Endodermal cell (in vitro differentiated cells): ENCODE measurements at regions not wholly inside any gene's neighbourhood (a gene's known extent, or its start where the extent isn't known, plus 50 kb on each side); places are given as distances from the start of the nearest gene placed in this dataset.

Experiments
- DNase-seq: peaks from one replicate; pipeline ENCODE4 v3.0.0-alpha.2; 2017
- H3K27ac ChIP-seq: 2 replicates; pipeline ENCODE4 v1.5.1; 2013; ENCODE audit warnings: mild to moderate bottlenecking, low read depth, low read length, moderate library complexity
- H3K27me3 ChIP-seq: 2 replicates; pipeline ENCODE4 v1.6.1; 2013; ENCODE audit warnings: mild to moderate bottlenecking, low read length, moderate library complexity; ENCODE audit not compliant: insufficient read depth, control insufficient read depth, poor library complexity, severe bottlenecking
- H3K36me3 ChIP-seq: 2 replicates; pipeline ENCODE4 v1.7.0; 2013; ENCODE audit warnings: mild to moderate bottlenecking, low read length, moderate library complexity; ENCODE audit not compliant: control insufficient read depth, insufficient read depth
- H3K4me1 ChIP-seq: one replicate; pipeline ENCODE4 v1.7.0; 2013; ENCODE audit warnings: low read length; ENCODE audit not compliant: control insufficient read depth, insufficient read depth
- H3K4me3 ChIP-seq: 2 replicates; pipeline ENCODE4 v1.5.1; 2013; ENCODE audit warnings: mild to moderate bottlenecking, low read length, moderate library complexity
- H3K9ac ChIP-seq: 2 replicates; pipeline ENCODE4 v1.6.1; 2013; ENCODE audit warnings: mild to moderate bottlenecking, low read length, moderate library complexity; ENCODE audit not compliant: poor library complexity, severe bottlenecking; ENCODE audit errors: extremely low read depth
- H3K9me3 ChIP-seq: 2 replicates; pipeline ENCODE4 v1.6.1; 2013; ENCODE audit warnings: mild to moderate bottlenecking, low read length, moderate library complexity; ENCODE audit not compliant: control insufficient read depth
- H3K27ac Mint-ChIP-seq: 2 replicates; pipeline ENCODE4 v1.8.0; 2020; ENCODE audit warnings: mixed read lengths
- H3K27me3 Mint-ChIP-seq: 2 replicates; pipeline ENCODE4 v1.8.0; 2021; ENCODE audit warnings: mild to moderate bottlenecking, mixed read lengths; ENCODE audit not compliant: insufficient read depth
- H3K36me3 Mint-ChIP-seq: 2 replicates; pipeline ENCODE4 v1.8.0; 2020; ENCODE audit warnings: low read depth, mixed read lengths
- H3K4me1 Mint-ChIP-seq: 2 replicates; pipeline ENCODE4 v1.8.0; 2020; ENCODE audit warnings: mixed read lengths
- H3K4me3 Mint-ChIP-seq: 2 replicates; pipeline ENCODE4 v1.8.0; 2020; ENCODE audit warnings: mild to moderate bottlenecking, moderate library complexity, mixed read lengths
- H3K9me3 Mint-ChIP-seq: 2 replicates; pipeline ENCODE4 v1.8.0; 2020; ENCODE audit warnings: mild to moderate bottlenecking, mixed read lengths
- CTCF ChIP-seq: fragments of 200-600 bp; sonication (generic); conservative IDR thresholded peaks from 2 replicates; pipeline ENCODE4 v1.5.0; 2021; ENCODE audit warnings: antibody characterized with exemption, mild to moderate bottlenecking
- WGBS, 2 experiments: methylation state at CpG; one replicate each; pipeline versions ENCODE4 v1.1.5 to v1.1.7; 2013; ENCODE audit warnings: missing lambda C conversion rate in 2 of 2, mixed read lengths in 1 of 2; ENCODE audit not compliant: insufficient coverage in 1 of 2, insufficient read length in 1 of 2; 5-methylcytosine and 5-hydroxymethylcytosine counted together

- Histone ChIP-seq H3K4me3 (no peak overlapping the region), H3K27me3 (no peaks in the 10 kb centered on the region), H3K4me1 (peaks cover 6% of the 10 kb centered on the region), H3K36me3 (no peaks in the 10 kb centered on the region), H3K9ac (no peak overlapping the region), H3K27ac (no peak overlapping the region), H3K9me3 (no peaks in the 10 kb centered on the region)
- H3K9me3 Mint-ChIP-seq = peaks cover 3% of the 10 kb centered on the region
- peaks cover 1% of the 10 kb centered on the region for H3K36me3 Mint-ChIP-seq
- TF ChIP-seq CTCF = no peak
- H3K27ac Mint-ChIP-seq = no peak overlapping the region
- 85 to 89% methylated on average over 4 to 14 of the region's 14 CpGs for WGBS, 2 experiments
- DNase-seq = no peak
- H3K4me3 Mint-ChIP-seq = no peak overlapping the region
- peaks cover 14% of the 10 kb centered on the region for H3K27me3 Mint-ChIP-seq
- peaks cover 24% of the 10 kb centered on the region for H3K4me1 Mint-ChIP-seq
Observed at GRCh38 chr22:48923165-48923865, 904.4 kb downstream of the BRD1 start.

DNA sequence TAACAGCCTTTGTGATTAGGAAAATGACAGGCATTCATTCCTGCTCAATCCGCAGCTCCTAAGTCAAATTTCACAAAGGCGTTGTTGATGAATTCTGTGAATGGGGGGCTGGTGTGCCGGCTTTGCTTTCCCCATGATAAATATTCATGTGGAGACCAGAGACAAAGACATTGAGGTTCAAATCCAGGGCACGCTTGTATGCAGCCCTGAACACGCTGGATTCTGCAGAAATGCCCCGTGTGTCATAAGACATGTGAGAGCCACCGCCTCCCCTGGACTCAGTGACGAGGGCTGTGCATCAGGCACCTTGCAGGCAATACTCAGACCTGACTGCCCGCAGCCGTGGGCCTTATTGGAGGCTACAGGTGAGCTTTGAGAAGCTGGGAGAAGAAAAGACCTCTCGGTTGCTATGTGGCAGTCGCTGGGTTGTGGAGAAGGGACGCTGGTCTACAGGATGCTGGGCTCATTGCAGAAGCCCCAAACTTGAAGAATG, 906.2 kb downstream of the BRD1 start:
- Mint-ChIP-seq H3K27ac (no peak overlapping the region), H3K36me3 (peaks cover 1% of the 10 kb centered on the region), H3K27me3 (peaks cover 9% of the 10 kb centered on the region), H3K4me1 (peaks cover 24% of the 10 kb centered on the region), H3K9me3 (peaks cover 12% of the 10 kb centered on the region), H3K4me3 (no peak overlapping the region)
- DNase-seq = no peak
- H3K9ac ChIP-seq = no peak overlapping the region
- no peak overlapping the region for H3K4me3 ChIP-seq
- no peaks in the 10 kb centered on the region for H3K27me3 ChIP-seq
- no peak for TF ChIP-seq CTCF
- no peaks in the 10 kb centered on the region for H3K36me3 ChIP-seq
- H3K9me3 ChIP-seq = peaks cover 9% of the 10 kb centered on the region
- peak overlapping the region; percentile 73 for H3K27ac ChIP-seq
- H3K4me1 ChIP-seq = peaks cover 6% of the 10 kb centered on the region
- 87 to 91% methylated on average over 10 to 13 of the region's 13 CpGs for WGBS, 2 experiments

DNA sequence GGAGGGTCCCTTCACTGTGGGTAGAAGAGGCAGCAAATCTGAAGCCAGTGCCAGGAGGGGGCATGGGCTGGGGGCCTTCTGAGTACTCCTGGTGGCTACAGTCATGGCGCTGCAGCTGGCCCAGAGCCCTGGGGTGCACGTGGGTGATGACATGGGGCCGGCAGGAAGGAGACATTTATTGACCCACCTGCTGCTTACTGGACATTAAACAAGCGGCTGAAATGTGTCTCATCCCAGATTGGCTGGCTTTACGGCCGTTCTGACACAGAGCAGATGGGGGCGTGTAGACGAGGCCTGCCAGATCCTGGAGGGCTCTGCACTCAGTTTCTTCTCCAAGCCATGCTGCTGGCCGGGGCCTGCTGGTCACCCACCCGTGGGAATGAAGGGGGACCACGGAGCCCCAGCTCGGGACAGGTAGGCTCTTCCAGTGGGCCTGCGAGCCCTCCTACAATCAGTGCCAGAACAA, 906.9 kb downstream of the BRD1 start:
- no peaks in the 10 kb centered on the region for H3K36me3 ChIP-seq
- WGBS, 2 experiments = 90 to 91% methylated on average over 6 to 13 of the region's 13 CpGs
- Mint-ChIP-seq H3K27me3 (peaks cover 9% of the 10 kb centered on the region), H3K4me3 (no peak overlapping the region), H3K4me1 (peaks cover 24% of the 10 kb centered on the region), H3K9me3 (peaks cover 18% of the 10 kb centered on the region), H3K36me3 (peaks cover 1% of the 10 kb centered on the region), H3K27ac (peak overlapping the region; percentile 30)
- DNase-seq = no peak
- H3K27ac ChIP-seq = peak overlapping the region; percentile 73
- no peak overlapping the region for H3K9ac ChIP-seq
- TF ChIP-seq CTCF = no peak
- H3K27me3 ChIP-seq = no peaks in the 10 kb centered on the region
- H3K9me3 ChIP-seq = peaks cover 15% of the 10 kb centered on the region
- H3K4me1 ChIP-seq = peaks cover 6% of the 10 kb centered on the region
- H3K4me3 ChIP-seq = no peak overlapping the region
